ENCODE measurements at regions not wholly inside any gene's neighbourhood (a gene's known extent, or its start where the extent isn't known, plus 50 kb on each side); places are given as distances from the start of the nearest gene placed in this dataset.

GRCh38 chr9:79360387-79361347 is 211.1 kb upstream of the TLE4 start:
- no peak for TF ChIP-seq CTCF (IDR thresholded peaks at IDR 0.05)
- no peak for TF ChIP-seq EP300 (IDR thresholded peaks at IDR 0.05)
